PC-3 (cell line): ENCODE measurements at regions not wholly inside any gene's neighbourhood (a gene's known extent, or its start where the extent isn't known, plus 50 kb on each side); places are given as distances from the start of the nearest gene placed in this dataset.

Experiments
- ATAC-seq: fragments of 200-7000 bp; cut with Tn5 transposase; 2 replicates; pipeline ENCODE4 v1.9.1; 2020; ENCODE audit warnings: mild to moderate bottlenecking, moderate library complexity
- BruUV-seq: library from RNA; stranded (reverse); fragments of 400-500 nt; replicated peaks from 2 replicates; lab custom pipeline; 2021; lab: Mats Ljungman, UMichigan
- CTCF ChIA-PET: fragments of 300-600 bp; sonication (Branson Sonifier 250); formaldehyde crosslinking; loops from one replicate; lab custom pipeline; 2022; ENCODE audit warnings: antibody characterized with exemption; lab: Charles Lee
- POLR2A ChIA-PET: fragments of 300-600 bp; sonication (Branson Sonifier 250); formaldehyde crosslinking; loops from one replicate; lab custom pipeline; 2022; ENCODE audit warnings: antibody characterized with exemption; ENCODE audit not compliant: unreplicated experiment; lab: Charles Lee
- DNase-seq: peaks from one replicate; pipeline ENCODE4 v3.0.0-alpha.2; 2015
- H2AFZ ChIP-seq: fragments of 300-600 bp; sonication (generic); 2 replicates; pipeline ENCODE4 v1.6.0; 2016; ENCODE audit warnings: antibody characterized with exemption, low read length
- H3F3A ChIP-seq: fragments of 300-600 bp; sonication (generic); one replicate; pipeline ENCODE4 v1.6.0; 2017; ENCODE audit warnings: antibody characterized with exemption, low read length, control low read depth, mild to moderate bottlenecking; ENCODE audit not compliant: unreplicated experiment
- H3K27ac ChIP-seq: fragments of 300-600 bp; sonication (generic); 2 replicates; pipeline ENCODE4 v1.5.1; 2016; ENCODE audit warnings: mild to moderate bottlenecking, low read length
- H3K27me3 ChIP-seq: fragments of 300-600 bp; sonication (generic); 2 replicates; pipeline ENCODE4 v1.6.1; 2016; ENCODE audit warnings: low read length, mixed read lengths
- H3K36me3 ChIP-seq: fragments of 300-600 bp; sonication (generic); 2 replicates; pipeline ENCODE4 v1.6.1; 2016; ENCODE audit warnings: low read depth, mixed run types, low read length, mixed read lengths
- H3K4me1 ChIP-seq: fragments of 300-600 bp; sonication (generic); 2 replicates; pipeline ENCODE4 v1.5.1; 2016; ENCODE audit warnings: low read length; ENCODE audit not compliant: insufficient read depth
- H3K4me2 ChIP-seq: fragments of 300-600 bp; sonication (generic); 2 replicates; pipeline ENCODE4 v1.6.0; 2016; ENCODE audit warnings: low read length
- H3K4me3 ChIP-seq: fragments of 300-600 bp; sonication (generic); 2 replicates; pipeline ENCODE4 v1.5.1; 2016; ENCODE audit warnings: mild to moderate bottlenecking, low read length, mixed read lengths
- H3K79me2 ChIP-seq: fragments of 300-600 bp; sonication (generic); 2 replicates; pipeline ENCODE4 v1.6.1; 2017; ENCODE audit warnings: low read length, mixed read lengths
- H3K9ac ChIP-seq: fragments of 300-600 bp; sonication (generic); 2 replicates; pipeline ENCODE4 v1.6.0; 2016; ENCODE audit warnings: mild to moderate bottlenecking, low read length
- H3K9me2 ChIP-seq: fragments of 300-600 bp; sonication (generic); replicated peaks from 2 replicates; pipeline ENCODE4 v1.6.1; 2016; ENCODE audit warnings: mixed run types, low read length, mixed read lengths
- H3K9me3 ChIP-seq: fragments of 300-600 bp; sonication (generic); 2 replicates; pipeline ENCODE4 v1.6.1; 2016; ENCODE audit warnings: low read length, mixed read lengths
- H4K20me1 ChIP-seq: fragments of 300-600 bp; sonication (generic); 2 replicates; pipeline ENCODE4 v1.6.1; 2016; ENCODE audit warnings: low read length, mixed read lengths
- EZH2 ChIP-seq: fragments of 300-600 bp; sonication (generic); IDR thresholded peaks from one replicate; pipeline ENCODE4 v1.6.1; 2017; ENCODE audit warnings: antibody characterized with exemption, mild to moderate bottlenecking, low read length; ENCODE audit not compliant: unreplicated experiment
- EZH2phosphoT487 ChIP-seq: fragments of 300-600 bp; sonication (generic); IDR thresholded peaks from 2 replicates; pipeline ENCODE4 v1.6.1; 2018; ENCODE audit warnings: mild to moderate bottlenecking, antibody characterized with exemption, low read length, borderline replicate concordance
- intact Hi-C: fragments of 100-400 bp; cut with micrococcal nuclease; formaldehyde crosslinking; loops from 2 replicates; pipeline ENCODE4 v1.9.0; 2023
- TF ChIP-seq, protein P1 (sequence below): fragments of 300-600 bp; sonication (generic); conservative IDR thresholded peaks from 2 replicates; pipeline ENCODE4 v1.5.1; 2017; ENCODE audit warnings: antibody characterized with exemption, low read depth, mild to moderate bottlenecking, low read length

DNA sequence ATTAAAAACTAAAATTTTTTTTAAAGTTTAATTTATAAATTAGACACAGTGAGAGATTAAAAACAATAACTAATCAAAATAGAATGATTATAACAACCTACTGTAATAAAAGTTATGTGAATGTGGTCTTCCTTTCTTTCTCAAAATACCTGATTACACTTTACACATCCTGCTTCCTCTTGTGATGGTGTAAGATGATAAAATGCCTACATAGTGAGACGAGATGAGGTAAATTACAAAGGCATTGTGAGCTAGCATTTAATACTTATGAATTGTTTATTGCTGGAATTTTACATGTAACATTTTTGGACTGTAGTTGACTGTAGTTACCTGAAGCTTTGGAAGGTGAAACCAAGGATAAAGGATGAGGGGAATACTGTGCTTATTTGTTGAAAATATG is 94.2 kb upstream of the CLEC14A start:
- Histone ChIP-seq H3K27me3 (no peaks in the 10 kb centered on the region), H3K4me3 (no peak overlapping the region), H3F3A (no peaks in the 10 kb centered on the region), H3K36me3 (no peaks in the 10 kb centered on the region), H3K9me3 (no peaks in the 10 kb centered on the region), H3K9ac (no peak overlapping the region), H4K20me1 (no peaks in the 10 kb centered on the region), H3K4me2 (no peak overlapping the region), H3K4me1 (no peaks in the 10 kb centered on the region), H3K79me2 (no peaks in the 10 kb centered on the region), H2AFZ (no peak overlapping the region), H3K9me2 (no peaks in the 10 kb centered on the region), H3K27ac (no peak overlapping the region)
- CTCF ChIA-PET = no interaction called here
- POLR2A ChIA-PET = no interaction called here
- DNase-seq (no peak), ATAC-seq (no peak)
- TF ChIP-seq EZH2phosphoT487 (no peak), EZH2 (no peak)
- TF ChIP-seq, protein P1, sequence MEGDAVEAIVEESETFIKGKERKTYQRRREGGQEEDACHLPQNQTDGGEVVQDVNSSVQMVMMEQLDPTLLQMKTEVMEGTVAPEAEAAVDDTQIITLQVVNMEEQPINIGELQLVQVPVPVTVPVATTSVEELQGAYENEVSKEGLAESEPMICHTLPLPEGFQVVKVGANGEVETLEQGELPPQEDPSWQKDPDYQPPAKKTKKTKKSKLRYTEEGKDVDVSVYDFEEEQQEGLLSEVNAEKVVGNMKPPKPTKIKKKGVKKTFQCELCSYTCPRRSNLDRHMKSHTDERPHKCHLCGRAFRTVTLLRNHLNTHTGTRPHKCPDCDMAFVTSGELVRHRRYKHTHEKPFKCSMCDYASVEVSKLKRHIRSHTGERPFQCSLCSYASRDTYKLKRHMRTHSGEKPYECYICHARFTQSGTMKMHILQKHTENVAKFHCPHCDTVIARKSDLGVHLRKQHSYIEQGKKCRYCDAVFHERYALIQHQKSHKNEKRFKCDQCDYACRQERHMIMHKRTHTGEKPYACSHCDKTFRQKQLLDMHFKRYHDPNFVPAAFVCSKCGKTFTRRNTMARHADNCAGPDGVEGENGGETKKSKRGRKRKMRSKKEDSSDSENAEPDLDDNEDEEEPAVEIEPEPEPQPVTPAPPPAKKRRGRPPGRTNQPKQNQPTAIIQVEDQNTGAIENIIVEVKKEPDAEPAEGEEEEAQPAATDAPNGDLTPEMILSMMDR = no peak
- intact Hi-C loops = no loop called here
- BruUV-seq = no TSS peak

DNA sequence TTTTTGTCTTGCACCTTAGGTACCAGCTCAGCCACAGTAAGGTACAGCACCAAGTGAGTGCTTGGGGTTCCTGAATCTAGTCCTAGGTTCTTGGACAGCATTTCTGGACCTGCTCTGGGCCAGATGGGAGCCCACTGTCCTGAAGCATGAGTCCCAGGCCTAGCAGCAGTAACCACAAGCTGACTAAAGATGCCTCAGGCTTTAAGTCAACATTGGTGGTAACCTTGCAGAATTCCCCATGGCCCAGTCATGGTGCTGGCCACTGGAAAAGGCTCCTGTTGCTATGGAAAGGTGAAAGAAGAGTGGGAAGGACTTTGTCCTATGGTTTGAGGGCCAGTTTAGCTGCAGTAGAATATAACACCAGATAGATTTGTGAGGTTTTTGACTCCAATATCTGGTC is 86.9 kb upstream of the CLEC14A start:
- no peak for TF ChIP-seq EZH2phosphoT487
- TF ChIP-seq, protein P1 = no peak
- TF ChIP-seq EZH2 = no peak
- Histone ChIP-seq H3K9me2 (no peaks in the 10 kb centered on the region), H3K9me3 (no peaks in the 10 kb centered on the region), H3K36me3 (no peaks in the 10 kb centered on the region), H3F3A (no peaks in the 10 kb centered on the region), H3K27me3 (no peaks in the 10 kb centered on the region), H3K4me3 (no peak overlapping the region), H2AFZ (no peak overlapping the region), H3K27ac (peak overlapping the region; percentile 51), H4K20me1 (no peaks in the 10 kb centered on the region), H3K4me2 (0 out of 2 replicates have a peak overlapping the region, but pooled peaks have one; percentile 41), H3K79me2 (no peaks in the 10 kb centered on the region), H3K9ac (no peak overlapping the region), H3K4me1 (peaks cover 16% of the 10 kb centered on the region)
- no TSS peak for BruUV-seq
- ATAC-seq = no peak
- POLR2A ChIA-PET = no interaction called here
- CTCF ChIA-PET = no interaction called here
- peak; percentile 89 for DNase-seq
- intact Hi-C loops = no loop called here

DNA sequence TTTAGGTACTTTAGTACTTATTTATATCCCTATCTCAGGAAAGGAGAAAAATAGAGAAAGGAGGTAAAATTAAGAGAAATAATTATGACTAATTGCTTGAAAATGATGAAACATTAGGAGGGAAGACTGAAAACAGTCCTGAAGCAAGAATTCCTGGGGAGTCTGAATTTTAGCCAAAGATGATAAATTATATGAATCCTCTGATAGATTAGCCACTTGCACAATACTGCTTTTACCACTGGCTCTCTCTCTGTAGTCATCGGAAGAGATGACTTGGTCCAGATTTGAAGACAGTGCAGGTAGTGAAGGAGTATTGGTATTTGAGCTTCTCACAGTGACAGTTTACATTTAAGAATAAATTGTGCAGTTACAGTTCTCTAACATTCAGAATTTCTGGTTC is 83.8 kb upstream of the CLEC14A start:
- POLR2A ChIA-PET = no interaction called here
- peak; percentile 17 for DNase-seq
- BruUV-seq = no TSS peak
- Histone ChIP-seq H3K9ac (no peak overlapping the region), H3K4me3 (no peak overlapping the region), H3K9me2 (no peaks in the 10 kb centered on the region), H3K79me2 (no peaks in the 10 kb centered on the region), H4K20me1 (no peaks in the 10 kb centered on the region), H3K9me3 (no peaks in the 10 kb centered on the region), H3K36me3 (no peaks in the 10 kb centered on the region), H3F3A (no peaks in the 10 kb centered on the region), H3K27me3 (no peaks in the 10 kb centered on the region), H3K4me2 (no peak overlapping the region), H2AFZ (no peak overlapping the region), H3K4me1 (peaks cover 16% of the 10 kb centered on the region), H3K27ac (no peak overlapping the region)
- no peak for TF ChIP-seq EZH2
- TF ChIP-seq EZH2phosphoT487 = no peak
- TF ChIP-seq, protein P1 = no peak
- ATAC-seq = no peak
- CTCF ChIA-PET = no interaction called here
- intact Hi-C loops = no loop called here
